GM12872 (cell line): ENCODE measurements at regions not wholly inside any gene's neighbourhood (a gene's known extent, or its start where the extent isn't known, plus 50 kb on each side); places are given as distances from the start of the nearest gene placed in this dataset.

Source experiments
- CTCF ChIP-seq: IDR thresholded peaks from 3 replicates; pipeline ENCODE4 v1.5.1; 2011; ENCODE audit warnings: low read depth, mild to moderate bottlenecking, low read length, moderate library complexity; ENCODE audit not compliant: insufficient read depth

- no peak for TF ChIP-seq CTCF
Observed at GRCh38 chr1:81174811-81175476, 625.8 kb upstream of the ADGRL2 start.

GRCh38 chr1:81174052-81174451 is 626.7 kb upstream of the ADGRL2 start:
- no peak for TF ChIP-seq CTCF

GRCh38 chr1:81172483-81172882 is 628.3 kb upstream of the ADGRL2 start:
- TF ChIP-seq CTCF = no peak

- no peak for TF ChIP-seq CTCF
Observed at GRCh38 chr1:81170721-81171120, 630.0 kb upstream of the ADGRL2 start.

GRCh38 chr1:81165963-81166362 is 634.8 kb upstream of the ADGRL2 start:
- no peak for TF ChIP-seq CTCF

- no peak for TF ChIP-seq CTCF
Observed at GRCh38 chr1:81160696-81161095, 640.0 kb upstream of the ADGRL2 start.

GRCh38 chr1:81158592-81158991 is 642.1 kb upstream of the ADGRL2 start:
- TF ChIP-seq CTCF = no peak

GRCh38 chr1:81157686-81158085 is 643.0 kb upstream of the ADGRL2 start:
- no peak for TF ChIP-seq CTCF
